Dendritic cell treated with granulocyte-macrophage colony-stimulating factor and Interleukin-4, amounts not matched to agents 40 ng/mL and 50 ng/mL, for 4 days (primary cell): ENCODE measurements at regions not wholly inside any gene's neighbourhood (a gene's known extent, or its start where the extent isn't known, plus 50 kb on each side); places are given as distances from the start of the nearest gene placed in this dataset.

Experiments used
- H3K27ac Mint-ChIP-seq: one replicate; pipeline ENCODE4 v1.8.0; 2022; ENCODE audit warnings: mild to moderate bottlenecking, mixed read lengths
- H3K27me3 Mint-ChIP-seq: one replicate; pipeline ENCODE4 v1.8.0; 2022; ENCODE audit warnings: mild to moderate bottlenecking, mixed read lengths
- H3K36me3 Mint-ChIP-seq: one replicate; pipeline ENCODE4 v1.8.0; 2022; ENCODE audit warnings: low read depth, mixed read lengths
- H3K4me1 Mint-ChIP-seq: one replicate; pipeline ENCODE4 v1.8.0; 2022; ENCODE audit warnings: low read depth, mixed read lengths
- H3K4me3 Mint-ChIP-seq: one replicate; pipeline ENCODE4 v1.8.0; 2022; ENCODE audit warnings: mild to moderate bottlenecking, moderate library complexity, mixed read lengths
- H3K9me3 Mint-ChIP-seq: one replicate; pipeline ENCODE4 v1.8.0; 2022; ENCODE audit warnings: mixed read lengths
- intact Hi-C: fragments of 100-400 bp; cut with micrococcal nuclease; formaldehyde crosslinking; loops from one replicate; pipeline ENCODE4 v1.15.0; 2022

GRCh38 chr11:128238521-128239265, 348.7 kb downstream of the ETS1 start:
- Mint-ChIP-seq H3K4me1 (peaks cover 31% of the 10 kb centered on the region), H3K4me3 (peak overlapping the region; percentile 62), H3K27ac (peak overlapping the region; percentile 83), H3K27me3 (no peaks in the 10 kb centered on the region), H3K9me3 (no peaks in the 10 kb centered on the region), H3K36me3 (no peaks in the 10 kb centered on the region)
- intact Hi-C loops: loop anchor here (5.0 to 10.0 kb wide), 2 partner anchors 34 to 1506 kb away; no protein-coding TSS in a partner anchor

GRCh38 chr11:128236506-128237498, 350.6 kb downstream of the ETS1 start:
- Mint-ChIP-seq H3K9me3 (no peaks in the 10 kb centered on the region), H3K4me1 (peaks cover 31% of the 10 kb centered on the region), H3K36me3 (no peaks in the 10 kb centered on the region), H3K27me3 (no peaks in the 10 kb centered on the region), H3K4me3 (no peak overlapping the region), H3K27ac (peak overlapping the region; percentile 50)
- intact Hi-C loops: loop anchor here (5.0 to 10.0 kb wide), 2 partner anchors 35 to 1508 kb away; no protein-coding TSS in a partner anchor

- Mint-ChIP-seq H3K27me3 (no peaks in the 10 kb centered on the region), H3K27ac (peak overlapping the region; percentile 50), H3K4me1 (peaks cover 31% of the 10 kb centered on the region), H3K36me3 (no peaks in the 10 kb centered on the region), H3K4me3 (no peak overlapping the region), H3K9me3 (no peaks in the 10 kb centered on the region)
- intact Hi-C loops: loop anchor here (5.0 to 10.0 kb wide), 2 partner anchors 36 to 1509 kb away; no protein-coding TSS in a partner anchor
Measured at GRCh38 chr11:128235958-128236357, 351.4 kb downstream of the ETS1 start.

- Mint-ChIP-seq H3K36me3 (no peaks in the 10 kb centered on the region), H3K27me3 (no peaks in the 10 kb centered on the region), H3K4me1 (peaks cover 31% of the 10 kb centered on the region), H3K4me3 (no peak overlapping the region), H3K27ac (no peak overlapping the region), H3K9me3 (no peaks in the 10 kb centered on the region)
- intact Hi-C loops: loop anchor here (5.0 to 10.0 kb wide), 2 partner anchors 37 to 1509 kb away; no protein-coding TSS in a partner anchor
Measured at GRCh38 chr11:128235426-128235825, 351.9 kb downstream of the ETS1 start.

- Mint-ChIP-seq H3K27me3 (no peaks in the 10 kb centered on the region), H3K36me3 (no peaks in the 10 kb centered on the region), H3K4me3 (no peak overlapping the region), H3K4me1 (peaks cover 33% of the 10 kb centered on the region), H3K27ac (no peak overlapping the region), H3K9me3 (no peaks in the 10 kb centered on the region)
- intact Hi-C loops: loop anchor here (10.0 kb wide), 1 partner anchor 1511 kb away; no protein-coding TSS in a partner anchor
Measured at GRCh38 chr11:128234143-128234542, 353.2 kb downstream of the ETS1 start.

GRCh38 chr11:128232588-128232987, 354.8 kb downstream of the ETS1 start:
- Mint-ChIP-seq H3K4me3 (no peak overlapping the region), H3K9me3 (no peaks in the 10 kb centered on the region), H3K4me1 (peaks cover 26% of the 10 kb centered on the region), H3K36me3 (no peaks in the 10 kb centered on the region), H3K27ac (no peak overlapping the region), H3K27me3 (no peaks in the 10 kb centered on the region)
- intact Hi-C loops: loop anchor here (10.0 kb wide), 1 partner anchor 1512 kb away; no protein-coding TSS in a partner anchor

GRCh38 chr11:128231845-128232410, 355.4 kb downstream of the ETS1 start:
- H3K4me3 Mint-ChIP-seq: no peak overlapping the region
- intact Hi-C loops: loop anchor here (10.0 kb wide), 1 partner anchor 1513 kb away; no protein-coding TSS in a partner anchor
- no peak overlapping the region for H3K27ac Mint-ChIP-seq
- peaks cover 26% of the 10 kb centered on the region for H3K4me1 Mint-ChIP-seq
- H3K9me3 Mint-ChIP-seq: no peaks in the 10 kb centered on the region
- no peaks in the 10 kb centered on the region for H3K27me3 Mint-ChIP-seq
- H3K36me3 Mint-ChIP-seq: no peaks in the 10 kb centered on the region

GRCh38 chr11:128227466-128227865, 359.9 kb downstream of the ETS1 start:
- Mint-ChIP-seq H3K27me3 (no peaks in the 10 kb centered on the region), H3K36me3 (no peaks in the 10 kb centered on the region), H3K4me1 (peaks cover 16% of the 10 kb centered on the region), H3K27ac (no peak overlapping the region), H3K9me3 (no peaks in the 10 kb centered on the region), H3K4me3 (no peak overlapping the region)
- intact Hi-C loops: no loop called here

GRCh38 chr11:128226106-128226716, 361.1 kb downstream of the ETS1 start:
- Mint-ChIP-seq H3K9me3 (no peaks in the 10 kb centered on the region), H3K4me3 (no peak overlapping the region), H3K27me3 (no peaks in the 10 kb centered on the region), H3K27ac (no peak overlapping the region), H3K4me1 (peaks cover 16% of the 10 kb centered on the region), H3K36me3 (no peaks in the 10 kb centered on the region)
- intact Hi-C loops: no loop called here

GRCh38 chr11:128222245-128222884, 365.0 kb downstream of the ETS1 start:
- Mint-ChIP-seq H3K4me1 (peaks cover 11% of the 10 kb centered on the region), H3K27ac (no peak overlapping the region), H3K9me3 (no peaks in the 10 kb centered on the region), H3K27me3 (no peaks in the 10 kb centered on the region), H3K36me3 (no peaks in the 10 kb centered on the region), H3K4me3 (no peak overlapping the region)
- intact Hi-C loops: no loop called here

GRCh38 chr11:128219731-128220120, 367.6 kb downstream of the ETS1 start:
- intact Hi-C loops: no loop called here
- Mint-ChIP-seq H3K36me3 (no peaks in the 10 kb centered on the region), H3K9me3 (no peaks in the 10 kb centered on the region), H3K27me3 (no peaks in the 10 kb centered on the region), H3K27ac (no peak overlapping the region), H3K4me3 (no peak overlapping the region), H3K4me1 (peaks cover 11% of the 10 kb centered on the region)

GRCh38 chr11:128216198-128216597, 371.2 kb downstream of the ETS1 start:
- peaks cover 12% of the 10 kb centered on the region for H3K9me3 Mint-ChIP-seq

More at GRCh38 chr11:128216198-128216597, 371.2 kb downstream of the ETS1 start:
- no peaks in the 10 kb centered on the region for H3K36me3 Mint-ChIP-seq
- no peaks in the 10 kb centered on the region for H3K27me3 Mint-ChIP-seq
- H3K4me1 Mint-ChIP-seq: peaks cover 11% of the 10 kb centered on the region
- no peak overlapping the region for H3K4me3 Mint-ChIP-seq
- intact Hi-C loops: no loop called here
- no peak overlapping the region for H3K27ac Mint-ChIP-seq
